ENCODE measurements at regions not wholly inside any gene's neighbourhood (a gene's known extent, or its start where the extent isn't known, plus 50 kb on each side); places are given as distances from the start of the nearest gene placed in this dataset.

GRCh38 chr7:32170838-32171237 lies 100.6 kb upstream of the PDE1C start:
- DNase-seq (ENCODE audit: extremely low read depth, low read depth) = no peak
- TF ChIP-seq CTCF (IDR thresholded peaks at IDR 0.05; ENCODE audit: low read depth, low read length) = no peak

- no peak for TF ChIP-seq CTCF (IDR thresholded peaks at IDR 0.05; ENCODE audit: low read depth, low read length)
- DNase-seq (ENCODE audit: extremely low read depth, low read depth) = no peak
Measured at GRCh38 chr7:32169228-32169627, 99.0 kb upstream of the PDE1C start.

GRCh38 chr7:32167815-32168214 lies 97.6 kb upstream of the PDE1C start:
- TF ChIP-seq CTCF (IDR thresholded peaks at IDR 0.05; ENCODE audit: low read depth, low read length) = no peak
- no peak for DNase-seq (ENCODE audit: extremely low read depth, low read depth)

- no peak for DNase-seq (ENCODE audit: extremely low read depth, low read depth)
- no peak for TF ChIP-seq CTCF (IDR thresholded peaks at IDR 0.05; ENCODE audit: low read depth, low read length)
Measured at GRCh38 chr7:32167256-32167655, 97.0 kb upstream of the PDE1C start.

GRCh38 chr7:32164341-32164996 lies 94.3 kb upstream of the PDE1C start:
- no peak for DNase-seq (ENCODE audit: extremely low read depth, low read depth)
- TF ChIP-seq CTCF (IDR thresholded peaks at IDR 0.05; ENCODE audit: low read depth, low read length) = peak; percentile 39

GRCh38 chr7:32163896-32164295 lies 93.7 kb upstream of the PDE1C start:
- no peak for DNase-seq (ENCODE audit: extremely low read depth, low read depth)
- no peak for TF ChIP-seq CTCF (IDR thresholded peaks at IDR 0.05; ENCODE audit: low read depth, low read length)

- TF ChIP-seq CTCF (IDR thresholded peaks at IDR 0.05; ENCODE audit: low read depth, low read length) = no peak
- DNase-seq (ENCODE audit: extremely low read depth, low read depth) = peak; percentile 48
Measured at GRCh38 chr7:32163141-32163806, 93.1 kb upstream of the PDE1C start.
